ENCODE measurements at regions not wholly inside any gene's neighbourhood (a gene's known extent, or its start where the extent isn't known, plus 50 kb on each side); places are given as distances from the start of the nearest gene placed in this dataset.

- TF ChIP-seq, protein P1, sequence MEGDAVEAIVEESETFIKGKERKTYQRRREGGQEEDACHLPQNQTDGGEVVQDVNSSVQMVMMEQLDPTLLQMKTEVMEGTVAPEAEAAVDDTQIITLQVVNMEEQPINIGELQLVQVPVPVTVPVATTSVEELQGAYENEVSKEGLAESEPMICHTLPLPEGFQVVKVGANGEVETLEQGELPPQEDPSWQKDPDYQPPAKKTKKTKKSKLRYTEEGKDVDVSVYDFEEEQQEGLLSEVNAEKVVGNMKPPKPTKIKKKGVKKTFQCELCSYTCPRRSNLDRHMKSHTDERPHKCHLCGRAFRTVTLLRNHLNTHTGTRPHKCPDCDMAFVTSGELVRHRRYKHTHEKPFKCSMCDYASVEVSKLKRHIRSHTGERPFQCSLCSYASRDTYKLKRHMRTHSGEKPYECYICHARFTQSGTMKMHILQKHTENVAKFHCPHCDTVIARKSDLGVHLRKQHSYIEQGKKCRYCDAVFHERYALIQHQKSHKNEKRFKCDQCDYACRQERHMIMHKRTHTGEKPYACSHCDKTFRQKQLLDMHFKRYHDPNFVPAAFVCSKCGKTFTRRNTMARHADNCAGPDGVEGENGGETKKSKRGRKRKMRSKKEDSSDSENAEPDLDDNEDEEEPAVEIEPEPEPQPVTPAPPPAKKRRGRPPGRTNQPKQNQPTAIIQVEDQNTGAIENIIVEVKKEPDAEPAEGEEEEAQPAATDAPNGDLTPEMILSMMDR (IDR thresholded peaks at IDR 0.05; ENCODE audit: insufficient read depth in 1 of 2, low read depth in 1 of 2, low read length in 1 of 2, severe bottlenecking in 1 of 2, unreplicated experiment in 1 of 2) = no peak
- Histone ChIP-seq H3K36me3 (ENCODE audit: control insufficient read depth, insufficient read depth, low read length) (no peaks in the 10 kb centered on the region), H3K4me3 (ENCODE audit: low read depth, low read length) (no peak overlapping the region), H3K4me1 (no peaks in the 10 kb centered on the region), H3K9me3 (no peaks in the 10 kb centered on the region), H3K27me3 (replicated peaks; ENCODE audit: control insufficient read depth, insufficient read depth, low read length) (no peaks in the 10 kb centered on the region)
- H3K4me1 Mint-ChIP-seq (ENCODE audit: low read depth, unreplicated experiment) = no peaks in the 10 kb centered on the region
- DNase-seq = no peak
- no peak overlapping the region for H3K27ac Mint-ChIP-seq (ENCODE audit: unreplicated experiment)
- intact Hi-C loops (cut with micrococcal nuclease; ENCODE audit: unreplicated experiment) = no loop called here
- H3K9me3 Mint-ChIP-seq (ENCODE audit: unreplicated experiment) = no peaks in the 10 kb centered on the region
- no TSS peak for BruUV-seq (replicated peaks)
- ChIA-PET CTCF (no interaction called here), POLR2A (no interaction called here)
- H3K27me3 Mint-ChIP-seq (ENCODE audit: insufficient read depth, unreplicated experiment) = no peaks in the 10 kb centered on the region
- H3K36me3 Mint-ChIP-seq (ENCODE audit: insufficient read depth, unreplicated experiment) = no peaks in the 10 kb centered on the region
- H3K4me3 Mint-ChIP-seq (ENCODE audit: unreplicated experiment) = no peak overlapping the region
Observed at GRCh38 chr3:117836296-117836695, 1126.7 kb downstream of the TUSC7 start.

DNA sequence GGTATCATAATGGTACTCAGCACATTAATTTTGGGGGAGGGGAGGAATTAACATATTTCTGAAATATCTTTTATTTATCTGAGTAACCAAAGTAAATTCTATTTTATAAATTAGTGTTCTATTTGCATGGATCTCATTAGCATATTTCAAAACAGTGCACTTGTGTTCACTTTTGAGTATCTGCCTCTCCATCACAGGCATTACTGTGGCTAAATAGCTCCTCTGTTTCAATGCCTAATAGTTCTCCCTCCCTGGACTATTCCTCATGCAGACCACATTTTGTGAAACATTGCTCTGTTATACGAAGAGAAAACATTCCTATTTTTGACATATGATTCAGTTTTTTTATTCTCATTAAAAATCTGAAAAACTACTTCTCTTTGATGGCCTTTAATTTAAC lies 1127.8 kb downstream of the TUSC7 start:
- intact Hi-C loops (cut with micrococcal nuclease; ENCODE audit: unreplicated experiment) = no loop called here
- ChIA-PET POLR2A (no interaction called here), CTCF (no interaction called here)
- no peaks in the 10 kb centered on the region for H3K27me3 ChIP-seq (replicated peaks; ENCODE audit: control insufficient read depth, insufficient read depth, low read length)
- DNase-seq = no peak
- no peaks in the 10 kb centered on the region for H3K4me1 ChIP-seq
- H3K36me3 ChIP-seq (ENCODE audit: control insufficient read depth, insufficient read depth, low read length) = no peaks in the 10 kb centered on the region
- Mint-ChIP-seq H3K27me3 (ENCODE audit: insufficient read depth, unreplicated experiment) (no peaks in the 10 kb centered on the region), H3K4me3 (ENCODE audit: unreplicated experiment) (no peak overlapping the region), H3K9me3 (ENCODE audit: unreplicated experiment) (no peaks in the 10 kb centered on the region), H3K36me3 (ENCODE audit: insufficient read depth, unreplicated experiment) (no peaks in the 10 kb centered on the region), H3K4me1 (ENCODE audit: low read depth, unreplicated experiment) (no peaks in the 10 kb centered on the region), H3K27ac (ENCODE audit: unreplicated experiment) (no peak overlapping the region)
- TF ChIP-seq, protein P1 (IDR thresholded peaks at IDR 0.05; ENCODE audit: insufficient read depth in 1 of 2, low read depth in 1 of 2, low read length in 1 of 2, severe bottlenecking in 1 of 2, unreplicated experiment in 1 of 2) = no peak
- no peak overlapping the region for H3K4me3 ChIP-seq (ENCODE audit: low read depth, low read length)
- BruUV-seq (replicated peaks) = no TSS peak
- no peaks in the 10 kb centered on the region for H3K9me3 ChIP-seq

- ChIA-PET CTCF (no interaction called here), POLR2A (no interaction called here)
- Mint-ChIP-seq H3K4me3 (ENCODE audit: unreplicated experiment) (no peak overlapping the region), H3K9me3 (ENCODE audit: unreplicated experiment) (no peaks in the 10 kb centered on the region), H3K36me3 (ENCODE audit: insufficient read depth, unreplicated experiment) (no peaks in the 10 kb centered on the region), H3K27me3 (ENCODE audit: insufficient read depth, unreplicated experiment) (peaks cover 2% of the 10 kb centered on the region), H3K27ac (ENCODE audit: unreplicated experiment) (no peak overlapping the region), H3K4me1 (ENCODE audit: low read depth, unreplicated experiment) (no peaks in the 10 kb centered on the region)
- TF ChIP-seq, protein P1 (IDR thresholded peaks at IDR 0.05; ENCODE audit: insufficient read depth in 1 of 2, low read depth in 1 of 2, low read length in 1 of 2, severe bottlenecking in 1 of 2, unreplicated experiment in 1 of 2) = no peak
- no peak overlapping the region for H3K4me3 ChIP-seq (ENCODE audit: low read depth, low read length)
- H3K4me1 ChIP-seq = no peaks in the 10 kb centered on the region
- no peaks in the 10 kb centered on the region for H3K27me3 ChIP-seq (replicated peaks; ENCODE audit: control insufficient read depth, insufficient read depth, low read length)
- intact Hi-C loops (cut with micrococcal nuclease; ENCODE audit: unreplicated experiment) = no loop called here
- no peak for DNase-seq
- no peaks in the 10 kb centered on the region for H3K9me3 ChIP-seq
- H3K36me3 ChIP-seq (ENCODE audit: control insufficient read depth, insufficient read depth, low read length) = no peaks in the 10 kb centered on the region
- no TSS peak for BruUV-seq (replicated peaks)
Observed at GRCh38 chr3:117842086-117842485, 1132.5 kb downstream of the TUSC7 start.
